C4-2B (cell line): ENCODE measurements at regions not wholly inside any gene's neighbourhood (a gene's known extent, or its start where the extent isn't known, plus 50 kb on each side); places are given as distances from the start of the nearest gene placed in this dataset.
A peak's percentile ranks its signal among the peaks of the same experiment; 100 is the strongest.

Experiments used
- H3K27ac ChIP-seq: fragments of 450-650 bp; 2 replicates; pipeline ENCODE4 v1.5.1; 2017
- CTCF ChIP-seq: fragments of 450-650 bp; conservative IDR thresholded peaks from 2 replicates; pipeline ENCODE4 v1.5.1; 2017; ENCODE audit warnings: mild to moderate bottlenecking
- ZFX ChIP-seq: fragments of 450-650 bp; IDR thresholded peaks from 2 replicates; pipeline ENCODE4 v1.6.1; 2017

DNA sequence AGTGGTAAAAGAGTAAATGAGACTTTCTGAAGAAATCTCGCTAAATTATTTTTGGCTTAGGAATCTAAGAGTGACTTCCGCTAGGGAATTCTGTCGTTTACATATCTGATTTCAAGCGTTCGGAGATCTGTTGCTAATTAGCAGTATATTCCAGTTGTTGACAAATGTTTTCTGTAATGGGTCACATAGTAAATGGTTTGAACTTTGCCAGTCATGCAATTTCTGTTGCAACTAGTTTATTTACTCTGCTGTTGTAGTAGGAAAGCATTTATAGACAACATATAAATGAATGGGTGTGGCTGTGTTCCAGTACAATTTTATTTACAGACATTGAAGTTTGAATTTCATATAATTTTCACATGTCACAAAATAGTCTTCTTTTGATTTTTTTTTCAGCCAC, 57.4 kb upstream of the JAK2 start:
- no peak overlapping the region for H3K27ac ChIP-seq
- TF ChIP-seq CTCF (no peak), ZFX (no peak)

GRCh38 chr9:4929917-4930316, 55.2 kb upstream of the JAK2 start:
- no peak overlapping the region for H3K27ac ChIP-seq
- TF ChIP-seq ZFX (no peak), CTCF (no peak)

DNA sequence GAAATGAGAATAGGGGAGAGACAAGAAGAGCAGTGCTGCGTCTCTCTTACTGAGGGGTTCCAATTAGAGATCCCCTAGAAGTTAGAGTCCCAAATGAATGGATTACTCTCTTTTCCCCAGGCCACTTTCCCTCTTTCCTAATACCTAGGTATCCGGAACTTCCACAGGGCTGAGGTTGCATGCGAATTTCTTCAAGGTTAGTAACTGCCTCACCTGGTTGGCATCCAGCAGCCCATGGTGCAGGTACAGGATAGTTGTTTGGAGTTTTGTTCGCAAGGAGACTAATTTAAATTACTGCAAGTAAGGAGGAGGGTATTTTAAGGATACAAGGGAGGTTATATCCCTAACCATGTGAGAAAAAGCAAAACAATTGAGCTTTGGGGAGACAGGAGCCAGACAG, 52.4 kb upstream of the JAK2 start:
- H3K27ac ChIP-seq = peak overlapping the region; percentile 68; the same call in 1 of the 2 replicates
- TF ChIP-seq ZFX = no peak
- TF ChIP-seq CTCF = no peak

GRCh38 chr9:4933177-4933576, 51.9 kb upstream of the JAK2 start:
- H3K27ac ChIP-seq = peak overlapping the region; percentile 68
- TF ChIP-seq CTCF (no peak), ZFX (no peak)

- TF ChIP-seq ZFX = no peak
- peak overlapping the region; percentile 68 for H3K27ac ChIP-seq
Observed at GRCh38 chr9:4933861-4934260, 51.2 kb upstream of the JAK2 start.

- TF ChIP-seq CTCF = no peak
- TF ChIP-seq ZFX = no peak
- peak overlapping the region; percentile 77 for H3K27ac ChIP-seq
Observed at GRCh38 chr9:4935001-4935672, 49.9 kb upstream of the JAK2 start.
